ENCODE measurements at regions not wholly inside any gene's neighbourhood (a gene's known extent, or its start where the extent isn't known, plus 50 kb on each side); places are given as distances from the start of the nearest gene placed in this dataset.

DNA sequence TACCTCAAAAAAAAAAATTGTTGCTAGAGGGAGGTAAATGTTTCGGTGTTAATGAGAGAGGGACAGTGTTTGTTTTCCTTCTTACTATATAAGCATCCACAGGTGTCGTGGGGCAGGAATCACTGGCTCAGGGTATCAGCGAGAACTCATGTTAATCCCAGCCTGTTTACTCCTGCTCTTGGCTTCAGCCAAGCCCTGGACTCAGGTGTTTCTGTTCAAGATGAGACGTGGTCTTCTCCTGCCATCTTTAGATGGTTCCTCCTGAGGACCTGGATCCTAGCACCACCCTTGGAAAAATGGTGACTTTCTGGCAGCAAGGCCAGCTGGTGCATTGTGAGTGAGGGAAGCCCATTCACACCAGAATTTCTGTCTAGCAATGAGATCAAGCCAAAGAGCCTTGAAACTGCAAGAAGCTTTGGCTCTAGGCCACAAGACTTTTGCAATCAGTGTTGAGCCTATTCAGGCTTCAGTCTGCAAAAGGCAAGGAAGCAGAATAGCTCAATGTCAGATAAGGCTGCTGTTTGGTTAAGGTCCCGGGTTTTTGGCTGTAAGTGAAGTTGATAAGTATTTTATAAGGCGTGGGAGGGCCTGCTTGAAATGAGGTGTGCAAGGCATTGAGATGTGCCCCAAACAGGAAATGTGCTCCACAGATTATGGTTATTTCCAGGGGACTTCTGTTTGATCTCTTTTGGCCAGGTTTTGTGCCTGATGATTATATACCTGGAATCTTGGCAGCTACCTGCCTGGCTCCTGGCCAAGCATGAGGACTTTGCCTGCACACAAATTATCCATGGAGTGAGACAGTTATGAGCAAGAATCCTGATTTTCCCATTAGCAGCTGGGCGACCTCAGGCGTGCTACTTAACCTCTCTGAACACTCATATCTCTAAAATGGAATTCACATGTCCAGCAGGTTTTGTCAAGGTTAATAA is 99.8 kb downstream of the TENT4A start:
- no peak overlapping the region for H3K18ac ChIP-seq (ENCODE audit: extremely low read depth, low read length)
- no peak overlapping the region for H3K23ac ChIP-seq (ENCODE audit: insufficient read length)
- POLR2A ChIA-PET (ENCODE audit: partially characterized antibody) = interaction anchor here (1.2 kb wide), 1 partner anchor 20 kb away, joined by 3 read pairs; no protein-coding TSS in a partner anchor
- no peak overlapping the region for H3K4ac ChIP-seq (replicated peaks; ENCODE audit: insufficient read length, low read depth, low read length)
- no peaks in the 10 kb centered on the region for H4K20me1 ChIP-seq (replicated peaks in 1 of 2; ENCODE audit: control insufficient read depth in 1 of 2, insufficient read depth in 2 of 2, low read length in 2 of 2)
- 83% methylated on average over 7 of the region's 8 CpGs; no CpG with 5 or more reads in 1 of the 2 experiments for WGBS, 2 experiments (ENCODE audit: extremely low coverage in 1 of 2, insufficient coverage in 1 of 2, insufficient read length in 1 of 2, insufficient replicate concordance in 2 of 2, low coverage in 1 of 2, low lambda C conversion rate in 2 of 2, missing lambda C conversion rate in 1 of 2)
- H3K36me3 ChIP-seq (ENCODE audit: control insufficient read depth in 2 of 4, insufficient read depth in 4 of 4, low read length in 3 of 4) = no peaks in the 10 kb centered on the region
- TF ChIP-seq FOSL1 (IDR thresholded peaks at IDR 0.05; ENCODE audit: insufficient read depth, low read depth, low read length) = no peak
- TF ChIP-seq RNF2 (IDR thresholded peaks at IDR 0.05; ENCODE audit: borderline replicate concordance, low read depth, low read length, missing control alignments, poor library complexity, severe bottlenecking) = no peak
- no peak for TF ChIP-seq SP1 (IDR thresholded peaks at IDR 0.05; ENCODE audit: low read depth, low read length)
- no peak for TF ChIP-seq TBP (IDR thresholded peaks at IDR 0.05; ENCODE audit: low read depth, low read length)
- TF ChIP-seq, protein P1, sequence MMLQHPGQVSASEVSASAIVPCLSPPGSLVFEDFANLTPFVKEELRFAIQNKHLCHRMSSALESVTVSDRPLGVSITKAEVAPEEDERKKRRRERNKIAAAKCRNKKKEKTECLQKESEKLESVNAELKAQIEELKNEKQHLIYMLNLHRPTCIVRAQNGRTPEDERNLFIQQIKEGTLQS (IDR thresholded peaks at IDR 0.05; ENCODE audit: insufficient read depth, low read depth, low read length) = no peak
- TF ChIP-seq, protein P2, sequence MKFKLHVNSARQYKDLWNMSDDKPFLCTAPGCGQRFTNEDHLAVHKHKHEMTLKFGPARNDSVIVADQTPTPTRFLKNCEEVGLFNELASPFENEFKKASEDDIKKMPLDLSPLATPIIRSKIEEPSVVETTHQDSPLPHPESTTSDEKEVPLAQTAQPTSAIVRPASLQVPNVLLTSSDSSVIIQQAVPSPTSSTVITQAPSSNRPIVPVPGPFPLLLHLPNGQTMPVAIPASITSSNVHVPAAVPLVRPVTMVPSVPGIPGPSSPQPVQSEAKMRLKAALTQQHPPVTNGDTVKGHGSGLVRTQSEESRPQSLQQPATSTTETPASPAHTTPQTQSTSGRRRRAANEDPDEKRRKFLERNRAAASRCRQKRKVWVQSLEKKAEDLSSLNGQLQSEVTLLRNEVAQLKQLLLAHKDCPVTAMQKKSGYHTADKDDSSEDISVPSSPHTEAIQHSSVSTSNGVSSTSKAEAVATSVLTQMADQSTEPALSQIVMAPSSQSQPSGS (IDR thresholded peaks at IDR 0.05; ENCODE audit: low read length) = no peak
- no peak for TF ChIP-seq ASH2L (IDR thresholded peaks at IDR 0.05; ENCODE audit: low read length)
- TF ChIP-seq CBX8 (IDR thresholded peaks at IDR 0.05; ENCODE audit: borderline replicate concordance, low read depth, low read length) = no peak
- TF ChIP-seq SRF (IDR thresholded peaks at IDR 0.05; ENCODE audit: low read depth, low read length) = no peak
- TF ChIP-seq SP2 (IDR thresholded peaks at IDR 0.05; ENCODE audit: low read length) = no peak
- DNase-seq (ENCODE audit: low read depth in 1 of 2, low spot score in 2 of 2) (no peak), FAIRE-seq (no peak)
- no peak overlapping the region for H3K14ac ChIP-seq (ENCODE audit: insufficient read length)
- no peak overlapping the region for H4K5ac ChIP-seq (ENCODE audit: insufficient read length, low read depth, low read length)
- no peaks in the 10 kb centered on the region for H3K79me1 ChIP-seq (ENCODE audit: low read depth, low read length)
- H3K79me2 ChIP-seq (ENCODE audit: control insufficient read depth in 1 of 2, insufficient read depth in 2 of 2, low read length in 2 of 2) = no peaks in the 10 kb centered on the region
- H3K9ac ChIP-seq (replicated peaks in 1 of 4; ENCODE audit: extremely low read depth in 1 of 4, low read depth in 3 of 4, low read length in 3 of 4) = peak overlapping the region in 1 of 4 experiments; percentile 10; a peak in 1 of 7 replicates
- no peak overlapping the region for H2BK12ac ChIP-seq (ENCODE audit: low read depth, low read length)
- no peak overlapping the region for H3K27ac ChIP-seq (ENCODE audit: low read depth, low read length)
- no peak overlapping the region for H2BK120ac ChIP-seq (replicated peaks; ENCODE audit: low read depth, low read length)
- no peak overlapping the region for H3K4me3 ChIP-seq (ENCODE audit: extremely low read depth in 1 of 4, insufficient read depth in 2 of 4, low read depth in 3 of 4, low read length in 4 of 4)
- H2AK5ac ChIP-seq (ENCODE audit: low read depth, low read length) = no peak overlapping the region
- H4K8ac ChIP-seq (ENCODE audit: extremely low read depth, insufficient read depth, low read length) = peak overlapping the region; percentile 16; the same call in 1 of the 2 replicates
- H3K4me2 ChIP-seq (ENCODE audit: insufficient read depth in 1 of 2, low read depth in 2 of 2, low read length in 2 of 2) = no peak overlapping the region
- H3K9me3 ChIP-seq (ENCODE audit: insufficient read depth in 2 of 2, low read depth in 1 of 2, low read length in 1 of 2) = no peaks in the 10 kb centered on the region
- H3K4me1 ChIP-seq (replicated peaks in 1 of 4; ENCODE audit: control insufficient read depth in 3 of 4, insufficient read depth in 4 of 4, low read length in 3 of 4) = no peaks in the 10 kb centered on the region
- no peak overlapping the region for H3K56ac ChIP-seq (replicated peaks; ENCODE audit: insufficient read length, low read depth, low read length)
- CTCF ChIA-PET (ENCODE audit: partially characterized antibody) = interaction anchor here (0.5 to 11.3 kb wide), 6 partner anchors 8 to 126 kb away, joined by 3 to 97 read pairs (median 3); no protein-coding TSS in a partner anchor
- no peak overlapping the region for H2AFZ ChIP-seq (ENCODE audit: low read length)
- H4K91ac ChIP-seq (replicated peaks; ENCODE audit: insufficient read length, low read length) = no peak overlapping the region
- no peak overlapping the region for H2BK15ac ChIP-seq (ENCODE audit: low read length)
- no peaks in the 10 kb centered on the region for H3K23me2 ChIP-seq (ENCODE audit: low read depth, low read length)
- H3K27me3 ChIP-seq (replicated peaks in 1 of 4; ENCODE audit: control insufficient read depth in 3 of 4, extremely low read depth in 1 of 4, insufficient read depth in 3 of 4, low read length in 3 of 4) = no peaks in the 10 kb centered on the region
- H2BK20ac ChIP-seq (ENCODE audit: low read length) = no peak overlapping the region
- no peak overlapping the region for H2BK5ac ChIP-seq (ENCODE audit: low read depth, low read length)

Data from H1 (cell line).